ENCODE measurements at regions not wholly inside any gene's neighbourhood (a gene's known extent, or its start where the extent isn't known, plus 50 kb on each side); places are given as distances from the start of the nearest gene placed in this dataset.

DNA sequence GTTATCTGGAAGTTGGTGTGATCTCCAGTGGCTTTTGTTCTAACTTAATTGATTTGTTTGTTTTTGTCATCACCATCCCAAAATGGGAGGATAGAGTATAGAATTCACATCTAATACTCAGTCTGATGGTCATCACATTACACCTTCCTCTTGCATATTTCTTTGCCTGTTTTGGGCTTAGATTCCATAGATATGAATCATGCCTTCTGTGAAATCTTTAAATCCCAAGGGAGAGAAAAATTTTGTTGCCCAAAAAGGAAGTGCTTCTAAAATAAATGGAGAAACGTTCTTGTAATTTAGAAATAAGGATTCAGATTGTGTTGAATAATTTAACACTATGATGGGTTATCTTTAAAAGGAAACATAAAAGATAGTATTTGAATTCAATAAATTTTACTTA lies 446.0 kb upstream of the LRRC7 start:
- TF ChIP-seq, protein P1, sequence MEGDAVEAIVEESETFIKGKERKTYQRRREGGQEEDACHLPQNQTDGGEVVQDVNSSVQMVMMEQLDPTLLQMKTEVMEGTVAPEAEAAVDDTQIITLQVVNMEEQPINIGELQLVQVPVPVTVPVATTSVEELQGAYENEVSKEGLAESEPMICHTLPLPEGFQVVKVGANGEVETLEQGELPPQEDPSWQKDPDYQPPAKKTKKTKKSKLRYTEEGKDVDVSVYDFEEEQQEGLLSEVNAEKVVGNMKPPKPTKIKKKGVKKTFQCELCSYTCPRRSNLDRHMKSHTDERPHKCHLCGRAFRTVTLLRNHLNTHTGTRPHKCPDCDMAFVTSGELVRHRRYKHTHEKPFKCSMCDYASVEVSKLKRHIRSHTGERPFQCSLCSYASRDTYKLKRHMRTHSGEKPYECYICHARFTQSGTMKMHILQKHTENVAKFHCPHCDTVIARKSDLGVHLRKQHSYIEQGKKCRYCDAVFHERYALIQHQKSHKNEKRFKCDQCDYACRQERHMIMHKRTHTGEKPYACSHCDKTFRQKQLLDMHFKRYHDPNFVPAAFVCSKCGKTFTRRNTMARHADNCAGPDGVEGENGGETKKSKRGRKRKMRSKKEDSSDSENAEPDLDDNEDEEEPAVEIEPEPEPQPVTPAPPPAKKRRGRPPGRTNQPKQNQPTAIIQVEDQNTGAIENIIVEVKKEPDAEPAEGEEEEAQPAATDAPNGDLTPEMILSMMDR (conservative IDR thresholded peaks at IDR 0.05; ENCODE audit: low read depth, low read length) = no peak
- no peak for DNase-seq (ENCODE audit: low read depth)
- no peak overlapping the region for H3K4me3 ChIP-seq (ENCODE audit: low read length)

DNA sequence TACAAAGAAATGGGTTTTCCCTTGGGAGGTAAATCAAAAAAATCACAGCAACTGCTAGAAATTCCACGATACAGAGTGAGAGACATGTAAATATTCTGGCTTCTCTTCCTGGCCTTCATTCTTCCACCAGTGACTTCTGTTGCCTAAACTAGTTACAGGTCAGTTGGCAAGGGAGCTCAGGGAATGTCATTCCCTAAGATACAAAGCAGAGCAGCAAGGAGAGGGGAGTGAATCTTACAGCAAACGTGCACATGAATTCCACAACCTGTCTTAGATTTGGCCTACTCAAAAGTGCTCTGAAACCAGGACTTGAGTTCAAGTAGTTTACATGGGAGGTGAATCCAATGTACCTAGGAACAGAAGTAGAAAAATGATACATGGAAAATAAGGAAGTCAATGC lies 445.3 kb upstream of the LRRC7 start:
- TF ChIP-seq, protein P1 (conservative IDR thresholded peaks at IDR 0.05; ENCODE audit: low read depth, low read length) = no peak
- no peak overlapping the region for H3K4me3 ChIP-seq (ENCODE audit: low read length)
- no peak for DNase-seq (ENCODE audit: low read depth)

DNA sequence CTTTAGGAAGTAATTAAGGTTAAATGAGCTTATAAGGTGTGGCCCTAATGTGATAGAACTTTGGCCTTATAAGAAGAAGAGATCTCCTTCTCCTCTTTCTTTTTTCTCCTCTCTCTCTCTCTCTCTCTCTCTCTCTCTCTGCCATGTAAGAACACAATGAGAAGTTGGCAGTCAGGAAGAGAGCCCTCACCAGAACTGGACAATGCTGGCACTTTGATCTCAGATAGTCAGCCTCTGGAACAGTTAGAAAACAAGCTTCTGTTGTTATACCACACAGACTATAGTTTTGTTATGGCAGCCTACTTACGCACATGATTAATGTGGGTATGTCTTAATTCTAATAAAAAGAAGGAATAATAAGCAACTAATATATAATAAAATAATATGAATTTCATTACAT lies 444.2 kb upstream of the LRRC7 start:
- H3K4me3 ChIP-seq (ENCODE audit: low read length) = no peak overlapping the region
- TF ChIP-seq, protein P1 (conservative IDR thresholded peaks at IDR 0.05; ENCODE audit: low read depth, low read length) = no peak
- no peak for DNase-seq (ENCODE audit: low read depth)

DNA sequence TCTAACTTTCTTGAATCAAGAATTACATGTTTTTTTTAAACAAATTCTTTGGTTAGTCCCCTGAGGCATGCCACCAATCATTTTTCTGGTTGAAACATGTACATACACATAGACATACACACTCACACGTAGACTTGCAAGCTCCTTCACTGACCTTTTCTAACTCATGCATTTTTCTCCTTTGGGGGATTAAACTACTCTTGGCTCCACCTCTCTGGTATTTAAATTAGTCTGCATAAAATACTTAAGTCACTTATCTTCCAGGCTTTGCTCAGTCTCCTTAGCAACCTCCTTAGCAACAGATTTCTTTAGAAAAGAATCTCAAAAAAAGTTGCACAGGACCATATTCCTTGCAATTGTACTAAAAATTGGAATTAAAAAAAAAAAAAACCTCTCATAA lies 440.9 kb upstream of the LRRC7 start:
- H3K4me3 ChIP-seq (ENCODE audit: low read length) = no peak overlapping the region
- DNase-seq (ENCODE audit: low read depth) = peak; percentile 66
- TF ChIP-seq, protein P1 (conservative IDR thresholded peaks at IDR 0.05; ENCODE audit: low read depth, low read length) = no peak

DNA sequence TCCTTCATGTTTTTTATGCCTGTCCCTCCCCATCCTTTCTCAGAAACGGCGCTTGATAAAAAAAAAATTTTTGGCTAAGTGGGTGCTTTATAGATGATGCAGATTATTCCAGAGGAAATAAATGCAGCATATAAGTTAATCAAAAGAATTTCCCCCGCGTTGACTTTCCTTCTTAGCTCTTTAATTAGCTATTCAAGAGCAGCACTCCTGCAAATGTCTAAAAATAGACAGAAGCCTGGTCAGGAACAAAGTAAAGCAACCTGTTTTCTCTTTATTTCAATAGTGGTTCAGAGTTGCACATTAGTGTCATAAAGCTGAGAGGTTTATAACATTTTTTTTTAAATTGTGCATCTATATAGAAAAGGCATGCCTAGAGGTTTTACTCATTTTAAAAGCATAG lies 439.5 kb upstream of the LRRC7 start:
- no peak for DNase-seq (ENCODE audit: low read depth)
- TF ChIP-seq, protein P1 (conservative IDR thresholded peaks at IDR 0.05; ENCODE audit: low read depth, low read length) = no peak
- no peak overlapping the region for H3K4me3 ChIP-seq (ENCODE audit: low read length)

DNA sequence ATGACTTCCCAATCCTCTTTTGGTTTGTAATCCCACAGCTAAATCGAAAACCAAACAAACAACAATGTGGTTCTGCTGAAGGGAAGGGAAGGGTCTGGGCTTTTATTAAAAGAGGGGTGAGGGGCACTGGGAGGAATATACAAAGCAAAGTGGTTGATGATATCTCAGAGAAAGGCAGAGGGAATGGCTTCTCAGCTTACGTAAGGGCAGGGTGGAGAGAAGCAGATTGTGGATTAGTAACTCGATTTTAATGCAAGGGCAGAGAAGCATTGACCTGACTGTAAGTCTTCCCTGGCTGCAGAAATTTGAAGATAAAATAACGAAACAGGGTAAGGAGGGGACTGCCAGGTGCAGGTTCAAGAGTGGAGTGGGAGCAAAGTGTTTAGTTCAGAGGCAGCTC lies 438.2 kb upstream of the LRRC7 start:
- no peak for DNase-seq (ENCODE audit: low read depth)
- TF ChIP-seq, protein P1 (conservative IDR thresholded peaks at IDR 0.05; ENCODE audit: low read depth, low read length) = no peak
- no peak overlapping the region for H3K4me3 ChIP-seq (ENCODE audit: low read length)

DNA sequence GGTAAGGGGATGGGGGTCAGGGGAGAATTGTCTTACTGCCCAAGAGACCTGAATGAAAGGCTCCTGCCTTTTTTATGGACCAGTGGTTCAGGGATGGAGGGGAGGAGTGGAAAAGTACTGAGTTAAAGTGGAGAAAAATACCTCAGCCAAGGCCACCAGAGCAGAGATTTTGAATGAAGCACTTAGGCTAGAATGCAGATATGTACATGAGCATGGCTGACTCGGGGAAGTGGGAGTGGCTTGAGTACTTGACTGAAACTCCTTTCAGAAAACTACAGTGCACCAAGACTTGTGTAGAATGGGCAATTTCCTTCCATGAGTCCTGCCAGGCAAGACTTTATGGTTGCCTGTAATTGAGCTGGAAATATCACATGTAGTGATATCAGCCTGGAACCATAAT lies 429.6 kb upstream of the LRRC7 start:
- DNase-seq (ENCODE audit: low read depth) = no peak
- TF ChIP-seq, protein P1 (conservative IDR thresholded peaks at IDR 0.05; ENCODE audit: low read depth, low read length) = no peak
- no peak overlapping the region for H3K4me3 ChIP-seq (ENCODE audit: low read length)

Measured in retinal pigment epithelial cell (primary cell).